Vagina (tissue), 2 donors: ENCODE measurements at regions not wholly inside any gene's neighbourhood (a gene's known extent, or its start where the extent isn't known, plus 50 kb on each side); places are given as distances from the start of the nearest gene placed in this dataset.

Experiments used
- DNase-seq, 2 donors: peaks; one replicate each; pipeline ENCODE4 v3.0.0-alpha.2; 2017; ENCODE audit errors: extremely low spot score in 2 of 2
- H3K27ac ChIP-seq: fragments of 200-600 bp; sonication (generic); one replicate; pipeline ENCODE4 v1.5.1; 2019
- H3K27me3 ChIP-seq: fragments of 200-600 bp; sonication (generic); one replicate; pipeline ENCODE4 v1.5.1; 2019
- H3K36me3 ChIP-seq, 2 donors: fragments of 200-600 bp; sonication (generic); one replicate each; pipeline ENCODE4 v1.5.1; 2017 to 2019
- H3K4me1 ChIP-seq: fragments of 200-600 bp; sonication (generic); one replicate; pipeline ENCODE4 v1.5.1; 2019
- H3K4me3 ChIP-seq, 2 donors: fragments of 200-600 bp; sonication (generic); 1 replicate in 1 of 2; 2 replicates in 1 of 2; pipeline ENCODE4 v1.5.1; 2016 to 2019
- H3K9me3 ChIP-seq: fragments of 200-600 bp; sonication (generic); one replicate; pipeline ENCODE4 v1.5.1; 2019
- CTCF ChIP-seq, 3 experiments: fragments of 450-650 bp in 2 of 3; fragments of 200-600 bp in 1 of 3; sonication (generic) in 1 of 3; IDR thresholded peaks; one replicate each; pipeline ENCODE4 v1.5.1; 2017 to 2019; ENCODE audit warnings: antibody characterized with exemption in 3 of 3, mild to moderate bottlenecking in 2 of 3, moderate library complexity in 2 of 3
- POLR2A ChIP-seq, 2 donors: fragments of 450-650 bp; IDR thresholded peaks; one replicate each; pipeline ENCODE4 v1.6.1; 2017; ENCODE audit warnings: antibody characterized with exemption in 2 of 2, mild to moderate bottlenecking in 2 of 2, moderate library complexity in 2 of 2
- POLR2AphosphoS5 ChIP-seq, 2 donors: sonication (generic); formaldehyde crosslinking; IDR thresholded peaks; one replicate each; pipeline ENCODE4 v1.9.0; 2017; ENCODE audit warnings: antibody characterized with exemption in 2 of 2, mild to moderate bottlenecking in 2 of 2, low read depth in 1 of 2; ENCODE audit not compliant: insufficient read depth in 1 of 2
- intact Hi-C: fragments of 100-400 bp; cut with DNase I; formaldehyde crosslinking; loops from one replicate; pipeline ENCODE4 v1.15.1; 2023

- Histone ChIP-seq H3K4me1 (no peaks in the 10 kb centered on the region), H3K27ac (no peak overlapping the region), H3K9me3 (peaks cover 11% of the 10 kb centered on the region), H3K36me3 (no peaks in the 10 kb centered on the region), H3K4me3 (no peak overlapping the region), H3K27me3 (no peaks in the 10 kb centered on the region)
- intact Hi-C loops, result no loop called here
- DNase-seq, result no peak
- TF ChIP-seq POLR2A (IDR thresholded peaks at IDR 0.05), result no peak
- TF ChIP-seq POLR2AphosphoS5 (IDR thresholded peaks at IDR 0.05; ENCODE audit: insufficient read depth in 1 of 2, low read depth in 1 of 2), result no peak
- TF ChIP-seq CTCF (IDR thresholded peaks at IDR 0.05), result no peak
These were observed 109.6 kb upstream of the KYNU start for GRCh38 chr2:142767847-142768246.

GRCh38 chr2:142758973-142759372 lies 118.5 kb upstream of the KYNU start:
- H3K9me3 ChIP-seq, result no peaks in the 10 kb centered on the region
- DNase-seq, result no peak
- H3K4me3 ChIP-seq, result no peak overlapping the region
- intact Hi-C loops, result no loop called here
- H3K27me3 ChIP-seq, result no peaks in the 10 kb centered on the region
- no peak overlapping the region for H3K27ac ChIP-seq
- TF ChIP-seq POLR2A (IDR thresholded peaks at IDR 0.05), result no peak
- TF ChIP-seq CTCF (IDR thresholded peaks at IDR 0.05), result no peak
- TF ChIP-seq POLR2AphosphoS5 (IDR thresholded peaks at IDR 0.05; ENCODE audit: insufficient read depth in 1 of 2, low read depth in 1 of 2), result no peak
- H3K36me3 ChIP-seq, result no peaks in the 10 kb centered on the region
- no peaks in the 10 kb centered on the region for H3K4me1 ChIP-seq

DNA sequence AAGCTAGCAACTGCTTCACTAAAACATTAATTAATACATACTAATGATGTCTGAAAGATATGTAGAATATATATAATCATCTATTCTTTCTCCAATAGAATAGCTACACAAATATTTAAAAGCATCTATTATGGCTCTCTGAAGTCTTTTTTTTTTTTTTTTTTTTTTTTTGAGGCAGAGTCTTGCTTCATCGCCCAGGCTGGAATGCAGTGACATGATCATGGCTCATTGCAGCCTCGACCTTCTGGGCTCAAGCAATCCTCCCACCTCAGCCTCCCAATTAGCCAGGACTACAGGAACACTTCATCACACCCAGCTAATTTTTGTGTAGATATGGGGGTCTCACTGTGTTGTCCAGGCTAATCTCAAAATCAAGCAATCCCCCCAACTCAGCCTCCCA lies 120.4 kb upstream of the KYNU start:
- TF ChIP-seq CTCF (IDR thresholded peaks at IDR 0.05), result no peak
- no peak for TF ChIP-seq POLR2A (IDR thresholded peaks at IDR 0.05)
- TF ChIP-seq POLR2AphosphoS5 (IDR thresholded peaks at IDR 0.05; ENCODE audit: insufficient read depth in 1 of 2, low read depth in 1 of 2), result no peak
- no peak overlapping the region for H3K27ac ChIP-seq
- no peak for DNase-seq
- no peak overlapping the region for H3K4me3 ChIP-seq
- H3K36me3 ChIP-seq, result no peaks in the 10 kb centered on the region
- H3K27me3 ChIP-seq, result no peaks in the 10 kb centered on the region
- intact Hi-C loops, result no loop called here
- no peaks in the 10 kb centered on the region for H3K4me1 ChIP-seq
- no peaks in the 10 kb centered on the region for H3K9me3 ChIP-seq

GRCh38 chr2:142756430-142756829 lies 121.0 kb upstream of the KYNU start:
- intact Hi-C loops, result no loop called here
- TF ChIP-seq CTCF (IDR thresholded peaks at IDR 0.05), result no peak
- no peak for TF ChIP-seq POLR2AphosphoS5 (IDR thresholded peaks at IDR 0.05; ENCODE audit: insufficient read depth in 1 of 2, low read depth in 1 of 2)
- TF ChIP-seq POLR2A (IDR thresholded peaks at IDR 0.05), result no peak

DNA sequence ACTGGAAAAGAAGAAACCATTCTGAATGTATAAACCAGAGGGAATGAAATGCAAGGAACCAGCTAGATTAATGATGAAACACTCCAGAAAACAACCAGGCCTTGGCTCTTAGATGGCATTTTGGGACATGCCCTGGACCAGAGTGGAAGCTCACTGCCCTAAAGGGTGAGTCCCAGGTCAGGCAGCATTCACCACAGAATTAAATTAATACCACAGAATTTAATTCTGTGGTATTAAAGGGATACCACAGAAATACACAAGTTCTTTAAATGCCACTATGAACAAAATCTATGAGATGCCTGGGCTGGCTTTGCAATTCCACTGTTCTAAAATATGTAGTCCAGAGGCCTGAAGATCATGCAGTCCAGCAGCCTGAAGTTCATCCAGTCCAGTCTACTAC lies 122.3 kb upstream of the KYNU start:
- TF ChIP-seq CTCF (IDR thresholded peaks at IDR 0.05), result no peak
- TF ChIP-seq POLR2A (IDR thresholded peaks at IDR 0.05), result no peak
- no peak for TF ChIP-seq POLR2AphosphoS5 (IDR thresholded peaks at IDR 0.05; ENCODE audit: insufficient read depth in 1 of 2, low read depth in 1 of 2)
- intact Hi-C loops, result no loop called here
- no peaks in the 10 kb centered on the region for H3K9me3 ChIP-seq
- H3K36me3 ChIP-seq, result no peaks in the 10 kb centered on the region
- no peak overlapping the region for H3K27ac ChIP-seq
- H3K27me3 ChIP-seq, result no peaks in the 10 kb centered on the region
- no peak overlapping the region for H3K4me3 ChIP-seq
- DNase-seq, result no peak
- no peaks in the 10 kb centered on the region for H3K4me1 ChIP-seq

More at GRCh38 chr2:142756430-142756829, 121.0 kb upstream of the KYNU start:
- DNase-seq, result no peak
- H3K27ac ChIP-seq, result no peak overlapping the region
- no peaks in the 10 kb centered on the region for H3K9me3 ChIP-seq
- H3K4me3 ChIP-seq, result no peak overlapping the region
- no peaks in the 10 kb centered on the region for H3K36me3 ChIP-seq
- H3K4me1 ChIP-seq, result no peaks in the 10 kb centered on the region
- H3K27me3 ChIP-seq, result no peaks in the 10 kb centered on the region
